ENCODE measurements at regions not wholly inside any gene's neighbourhood (a gene's known extent, or its start where the extent isn't known, plus 50 kb on each side); places are given as distances from the start of the nearest gene placed in this dataset.

DNA sequence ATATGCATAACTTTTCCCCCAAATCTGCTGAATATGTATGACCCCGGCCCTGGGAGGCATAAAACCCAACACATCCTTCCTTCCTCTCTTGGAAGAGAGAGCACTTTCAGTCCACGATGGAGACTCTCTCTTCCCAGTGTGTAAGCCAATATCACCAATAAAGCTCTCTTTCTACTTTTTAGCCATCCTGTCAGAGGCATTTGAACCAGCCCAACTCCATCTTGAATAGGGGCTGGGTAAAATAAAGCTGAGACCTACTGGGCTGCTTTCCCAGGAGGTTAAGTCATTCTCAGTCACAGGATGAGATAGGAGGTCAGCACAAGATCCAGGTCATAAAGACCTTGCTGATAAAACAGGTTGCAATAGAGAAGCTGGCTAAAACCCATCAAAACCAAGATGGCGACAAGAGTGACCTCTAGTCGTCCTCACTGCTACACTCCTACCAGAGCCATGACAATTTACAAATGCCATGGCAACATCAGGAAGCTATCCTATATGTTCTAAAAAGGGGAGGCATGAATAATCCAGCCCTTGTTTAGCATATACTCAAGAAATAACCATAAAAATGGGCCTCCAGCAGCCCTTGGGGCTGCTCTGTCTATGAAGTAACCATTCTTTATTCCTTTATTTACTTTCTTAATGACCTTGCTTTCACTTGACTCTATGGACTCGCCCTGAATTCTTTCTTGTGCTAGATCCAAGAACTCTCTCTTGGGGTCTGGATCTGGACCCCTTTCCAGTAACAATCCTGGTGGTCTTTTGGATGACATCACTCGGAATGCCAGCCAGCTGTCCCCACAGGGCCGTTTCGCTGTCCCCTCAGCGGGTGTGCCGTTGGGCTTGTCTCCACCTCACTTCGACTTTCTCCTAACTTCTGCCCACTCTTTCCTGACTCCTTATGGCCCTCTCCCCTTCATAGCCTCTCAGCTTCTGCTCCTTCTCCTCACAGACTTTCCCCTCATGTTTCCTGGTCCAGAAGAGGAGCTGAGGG is 53.4 kb upstream of the NKD1 start:
- H3F3A ChIP-seq (ENCODE audit: low read depth): no peaks in the 10 kb centered on the region
- TF ChIP-seq, protein P1, sequence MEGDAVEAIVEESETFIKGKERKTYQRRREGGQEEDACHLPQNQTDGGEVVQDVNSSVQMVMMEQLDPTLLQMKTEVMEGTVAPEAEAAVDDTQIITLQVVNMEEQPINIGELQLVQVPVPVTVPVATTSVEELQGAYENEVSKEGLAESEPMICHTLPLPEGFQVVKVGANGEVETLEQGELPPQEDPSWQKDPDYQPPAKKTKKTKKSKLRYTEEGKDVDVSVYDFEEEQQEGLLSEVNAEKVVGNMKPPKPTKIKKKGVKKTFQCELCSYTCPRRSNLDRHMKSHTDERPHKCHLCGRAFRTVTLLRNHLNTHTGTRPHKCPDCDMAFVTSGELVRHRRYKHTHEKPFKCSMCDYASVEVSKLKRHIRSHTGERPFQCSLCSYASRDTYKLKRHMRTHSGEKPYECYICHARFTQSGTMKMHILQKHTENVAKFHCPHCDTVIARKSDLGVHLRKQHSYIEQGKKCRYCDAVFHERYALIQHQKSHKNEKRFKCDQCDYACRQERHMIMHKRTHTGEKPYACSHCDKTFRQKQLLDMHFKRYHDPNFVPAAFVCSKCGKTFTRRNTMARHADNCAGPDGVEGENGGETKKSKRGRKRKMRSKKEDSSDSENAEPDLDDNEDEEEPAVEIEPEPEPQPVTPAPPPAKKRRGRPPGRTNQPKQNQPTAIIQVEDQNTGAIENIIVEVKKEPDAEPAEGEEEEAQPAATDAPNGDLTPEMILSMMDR (conservative IDR thresholded peaks at IDR 0.05; ENCODE audit: low read length): no peak
- TF ChIP-seq EZH2phosphoT487 (IDR thresholded peaks at IDR 0.05; ENCODE audit: borderline replicate concordance): no peak
- no peak overlapping the region for H2AFZ ChIP-seq (ENCODE audit: low read length)
- H3K36me3 ChIP-seq (ENCODE audit: insufficient read depth, low read length): no peaks in the 10 kb centered on the region
- no peaks in the 10 kb centered on the region for H3K9me2 ChIP-seq (replicated peaks; ENCODE audit: low read depth, low read length)
- H3K79me2 ChIP-seq (ENCODE audit: insufficient read depth, low read length): no peaks in the 10 kb centered on the region
- H3K27me3 ChIP-seq (ENCODE audit: insufficient read depth, low read length, poor library complexity, severe bottlenecking): no peaks in the 10 kb centered on the region
- H4K20me1 ChIP-seq (ENCODE audit: insufficient read depth, low read length, poor library complexity, severe bottlenecking): no peaks in the 10 kb centered on the region
- no peaks in the 10 kb centered on the region for H3K4me1 ChIP-seq (ENCODE audit: insufficient read depth, low read length, poor library complexity, severe bottlenecking)
- no peak overlapping the region for H3K9ac ChIP-seq (ENCODE audit: low read depth, low read length, poor library complexity, severe bottlenecking)
- H3K9me3 ChIP-seq (ENCODE audit: insufficient read depth, low read depth, low read length): no peaks in the 10 kb centered on the region
- H3K4me3 ChIP-seq (ENCODE audit: low read length, poor library complexity, severe bottlenecking): no peak overlapping the region
- no peak overlapping the region for H3K4me2 ChIP-seq (ENCODE audit: low read depth, low read length, poor library complexity, severe bottlenecking)

DNA sequence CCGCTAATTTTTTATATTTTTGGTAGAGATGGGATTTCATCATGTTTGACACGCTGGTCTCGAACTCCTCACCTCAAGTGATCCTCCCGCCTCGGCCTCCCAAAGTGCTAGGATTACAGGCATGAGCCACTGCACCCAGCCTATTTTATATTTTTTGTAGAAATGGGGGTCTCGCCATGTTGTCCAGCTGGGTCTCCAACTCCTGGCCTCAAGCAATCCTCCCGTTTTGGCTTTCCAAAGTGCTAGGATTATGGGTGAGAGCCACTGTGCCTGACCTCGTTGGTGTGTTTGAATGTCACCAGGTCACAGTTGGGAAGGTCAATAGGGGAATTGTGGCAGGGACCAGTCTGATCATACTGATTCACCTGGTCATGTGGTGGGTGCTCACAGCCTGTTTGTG is 56.7 kb upstream of the NKD1 start:
- Histone ChIP-seq H3K4me2 (ENCODE audit: low read depth, low read length, poor library complexity, severe bottlenecking) (no peak overlapping the region), H3F3A (ENCODE audit: low read depth) (no peaks in the 10 kb centered on the region), H3K4me3 (ENCODE audit: low read length, poor library complexity, severe bottlenecking) (no peak overlapping the region), H3K4me1 (ENCODE audit: insufficient read depth, low read length, poor library complexity, severe bottlenecking) (no peaks in the 10 kb centered on the region), H3K9me3 (ENCODE audit: insufficient read depth, low read depth, low read length) (no peaks in the 10 kb centered on the region), H3K9me2 (replicated peaks; ENCODE audit: low read depth, low read length) (no peaks in the 10 kb centered on the region), H3K36me3 (ENCODE audit: insufficient read depth, low read length) (no peaks in the 10 kb centered on the region), H2AFZ (ENCODE audit: low read length) (no peak overlapping the region), H3K27me3 (ENCODE audit: insufficient read depth, low read length, poor library complexity, severe bottlenecking) (no peaks in the 10 kb centered on the region), H3K9ac (ENCODE audit: low read depth, low read length, poor library complexity, severe bottlenecking) (no peak overlapping the region), H3K79me2 (ENCODE audit: insufficient read depth, low read length) (no peaks in the 10 kb centered on the region), H4K20me1 (ENCODE audit: insufficient read depth, low read length, poor library complexity, severe bottlenecking) (no peaks in the 10 kb centered on the region)
- no peak for TF ChIP-seq EZH2phosphoT487 (IDR thresholded peaks at IDR 0.05; ENCODE audit: borderline replicate concordance)
- TF ChIP-seq, protein P1 (conservative IDR thresholded peaks at IDR 0.05; ENCODE audit: low read length): no peak

DNA sequence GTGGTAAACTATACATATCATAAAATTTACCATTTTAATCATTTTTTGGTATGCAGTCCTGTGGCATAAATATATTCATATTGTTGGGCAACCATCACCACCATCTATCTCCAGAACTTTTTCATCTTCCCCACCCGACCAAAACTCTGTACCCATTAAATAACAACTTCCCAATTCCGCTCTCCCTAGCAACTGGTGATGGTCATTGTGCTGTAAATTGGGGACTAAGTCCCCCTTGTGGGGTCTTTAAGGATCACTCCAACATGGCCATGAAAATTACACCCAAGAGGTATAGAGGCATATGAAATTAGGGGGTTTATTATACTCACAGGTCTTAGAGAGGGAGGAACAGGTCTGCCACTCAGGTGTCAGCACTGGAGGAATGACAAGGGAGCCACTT is 57.4 kb upstream of the NKD1 start:
- no peak overlapping the region for H2AFZ ChIP-seq (ENCODE audit: low read length)
- no peaks in the 10 kb centered on the region for H3K4me1 ChIP-seq (ENCODE audit: insufficient read depth, low read length, poor library complexity, severe bottlenecking)
- no peaks in the 10 kb centered on the region for H3K9me2 ChIP-seq (replicated peaks; ENCODE audit: low read depth, low read length)
- no peak overlapping the region for H3K4me2 ChIP-seq (ENCODE audit: low read depth, low read length, poor library complexity, severe bottlenecking)
- H3K36me3 ChIP-seq (ENCODE audit: insufficient read depth, low read length): no peaks in the 10 kb centered on the region
- H3K27me3 ChIP-seq (ENCODE audit: insufficient read depth, low read length, poor library complexity, severe bottlenecking): no peaks in the 10 kb centered on the region
- TF ChIP-seq, protein P1 (conservative IDR thresholded peaks at IDR 0.05; ENCODE audit: low read length): no peak
- no peak for TF ChIP-seq EZH2phosphoT487 (IDR thresholded peaks at IDR 0.05; ENCODE audit: borderline replicate concordance)
- no peaks in the 10 kb centered on the region for H3F3A ChIP-seq (ENCODE audit: low read depth)
- no peak overlapping the region for H3K9ac ChIP-seq (ENCODE audit: low read depth, low read length, poor library complexity, severe bottlenecking)
- H3K79me2 ChIP-seq (ENCODE audit: insufficient read depth, low read length): no peaks in the 10 kb centered on the region
- H4K20me1 ChIP-seq (ENCODE audit: insufficient read depth, low read length, poor library complexity, severe bottlenecking): no peaks in the 10 kb centered on the region
- H3K9me3 ChIP-seq (ENCODE audit: insufficient read depth, low read depth, low read length): no peaks in the 10 kb centered on the region
- H3K4me3 ChIP-seq (ENCODE audit: low read length, poor library complexity, severe bottlenecking): no peak overlapping the region
